ENCODE measurements at regions not wholly inside any gene's neighbourhood (a gene's known extent, or its start where the extent isn't known, plus 50 kb on each side); places are given as distances from the start of the nearest gene placed in this dataset.
A peak's percentile ranks its signal among the peaks of the same experiment; 100 is the strongest.

- no peak overlapping the region for H2AFZ ChIP-seq (ENCODE audit: low read length, unreplicated experiment)
- H3K27me3 ChIP-seq (ENCODE audit: insufficient read depth, low read length) = no peaks in the 10 kb centered on the region
- H3K36me3 ChIP-seq (ENCODE audit: insufficient read depth, low read length) = no peaks in the 10 kb centered on the region
- peaks cover 19% of the 10 kb centered on the region for H3K4me1 ChIP-seq (ENCODE audit: control insufficient read depth, insufficient read depth, low read length, unreplicated experiment)
- H3K79me2 ChIP-seq (ENCODE audit: control insufficient read depth, insufficient read depth, low read length, unreplicated experiment) = no peaks in the 10 kb centered on the region
- H3K4me3 ChIP-seq (ENCODE audit: low read depth, low read length) = no peak overlapping the region
- H3K27ac ChIP-seq (ENCODE audit: low read depth, low read length) = peak overlapping the region; percentile 24; the same call in 1 of the 2 replicates
Measured at GRCh38 chr13:80664950-80665349, 324.0 kb upstream of the SPRY2 start.

DNA sequence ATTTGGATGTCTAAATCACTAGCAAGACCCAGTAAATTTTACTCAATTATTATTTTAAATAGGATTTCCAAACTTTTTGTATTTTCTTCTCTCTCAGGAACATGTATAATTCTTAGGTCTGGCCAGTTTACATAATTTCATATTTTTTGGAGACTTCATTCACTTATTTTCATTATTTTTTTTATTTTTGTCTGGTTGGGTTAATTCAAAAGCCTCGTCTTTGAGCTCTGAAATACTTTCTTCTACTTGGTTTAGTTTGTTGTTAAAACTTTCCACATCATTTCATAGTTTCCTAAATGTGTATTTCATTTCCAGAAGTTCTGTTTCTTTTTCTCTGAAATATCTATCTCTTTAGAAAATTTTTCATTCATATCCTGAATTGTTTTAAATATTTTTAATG, 322.9 kb upstream of the SPRY2 start:
- Histone ChIP-seq H3K27ac (ENCODE audit: low read depth, low read length) (no peak overlapping the region), H3K4me1 (ENCODE audit: control insufficient read depth, insufficient read depth, low read length, unreplicated experiment) (peaks cover 19% of the 10 kb centered on the region), H3K79me2 (ENCODE audit: control insufficient read depth, insufficient read depth, low read length, unreplicated experiment) (no peaks in the 10 kb centered on the region), H2AFZ (ENCODE audit: low read length, unreplicated experiment) (no peak overlapping the region), H3K36me3 (ENCODE audit: insufficient read depth, low read length) (no peaks in the 10 kb centered on the region), H3K27me3 (ENCODE audit: insufficient read depth, low read length) (no peaks in the 10 kb centered on the region), H3K4me3 (ENCODE audit: low read depth, low read length) (no peak overlapping the region)

DNA sequence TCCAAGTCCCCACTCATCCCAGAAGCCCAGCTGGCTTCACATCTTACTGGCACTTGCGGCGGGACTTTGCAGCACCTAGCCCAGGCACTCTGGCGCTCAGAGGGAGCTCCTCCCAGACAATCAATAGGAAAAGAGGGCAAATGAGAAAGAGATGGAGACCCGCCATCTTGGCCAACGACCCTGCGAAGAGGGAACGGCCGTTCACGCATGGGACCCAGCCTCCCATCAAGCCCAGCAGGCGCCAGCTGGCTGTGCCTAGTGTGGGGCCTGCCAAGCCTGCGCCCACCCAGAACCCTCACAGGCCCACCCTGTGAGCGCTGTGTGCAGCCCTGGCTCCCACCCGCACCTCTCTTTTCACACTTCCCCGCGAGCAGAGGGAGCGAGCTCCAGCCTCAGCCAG, 317.8 kb upstream of the SPRY2 start:
- H3K27ac ChIP-seq (ENCODE audit: low read depth, low read length) = no peak overlapping the region
- H3K79me2 ChIP-seq (ENCODE audit: control insufficient read depth, insufficient read depth, low read length, unreplicated experiment) = no peaks in the 10 kb centered on the region
- no peaks in the 10 kb centered on the region for H3K27me3 ChIP-seq (ENCODE audit: insufficient read depth, low read length)
- no peak overlapping the region for H3K4me3 ChIP-seq (ENCODE audit: low read depth, low read length)
- no peak overlapping the region for H2AFZ ChIP-seq (ENCODE audit: low read length, unreplicated experiment)
- H3K4me1 ChIP-seq (ENCODE audit: control insufficient read depth, insufficient read depth, low read length, unreplicated experiment) = no peaks in the 10 kb centered on the region
- H3K36me3 ChIP-seq (ENCODE audit: insufficient read depth, low read length) = no peaks in the 10 kb centered on the region

DNA sequence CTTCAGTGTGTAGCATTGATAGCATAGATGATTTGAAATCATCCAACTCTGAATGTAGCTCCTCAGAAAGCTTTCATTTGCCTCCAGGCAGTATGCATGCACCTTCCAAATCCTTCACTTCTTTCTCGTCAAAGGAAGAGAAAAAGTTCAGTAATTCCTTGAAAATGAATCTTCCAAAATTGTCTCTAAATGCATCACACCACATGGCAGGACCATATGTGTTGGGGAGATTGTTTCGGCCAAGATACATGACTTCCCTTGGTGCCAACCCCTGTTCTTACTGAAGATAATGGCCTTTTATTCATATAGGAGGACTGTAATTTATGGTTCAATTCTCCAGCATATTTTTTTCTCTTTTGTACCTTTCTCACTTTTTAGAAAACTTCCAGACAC, 315.6 kb upstream of the SPRY2 start:
- no peaks in the 10 kb centered on the region for H3K36me3 ChIP-seq (ENCODE audit: insufficient read depth, low read length)

DNA sequence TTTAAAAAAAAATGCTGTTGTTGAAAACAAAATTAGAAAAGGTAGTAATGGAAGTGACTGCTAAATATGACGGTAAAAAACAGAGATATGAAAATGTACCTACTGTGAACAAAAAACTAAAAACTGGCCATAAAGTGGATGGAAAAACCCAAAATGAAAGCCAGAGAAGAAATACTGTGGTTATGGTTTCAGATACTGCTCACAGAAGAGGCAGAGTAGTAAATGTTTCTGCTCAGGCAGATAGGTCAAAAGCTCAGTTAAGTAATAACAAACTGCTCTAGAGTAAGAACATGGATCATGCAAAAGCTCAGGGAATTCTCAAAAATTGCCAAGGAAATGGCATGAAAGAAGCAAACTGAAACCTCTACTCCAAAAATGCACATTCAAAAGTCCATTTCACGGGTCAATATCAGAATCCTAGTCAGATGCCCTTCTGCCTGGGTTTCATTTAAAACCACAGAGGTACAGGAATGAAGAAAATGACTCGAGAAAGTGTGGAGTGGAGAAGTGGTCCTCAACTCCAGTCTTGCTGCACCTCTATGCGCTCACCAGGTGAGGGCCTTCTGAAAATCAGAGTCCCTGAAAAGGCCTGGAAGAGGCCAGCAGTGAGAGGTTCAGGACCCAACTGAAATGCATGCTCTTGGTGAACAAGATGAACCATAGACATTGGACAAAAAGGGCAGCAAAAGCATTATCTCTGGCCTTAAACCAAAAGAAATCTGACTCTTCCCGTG, 315.0 kb upstream of the SPRY2 start:
- H3K4me3 ChIP-seq (ENCODE audit: low read depth, low read length) = no peak overlapping the region
- no peaks in the 10 kb centered on the region for H3K27me3 ChIP-seq (ENCODE audit: insufficient read depth, low read length)
- H3K4me1 ChIP-seq (ENCODE audit: control insufficient read depth, insufficient read depth, low read length, unreplicated experiment) = no peaks in the 10 kb centered on the region
- H3K79me2 ChIP-seq (ENCODE audit: control insufficient read depth, insufficient read depth, low read length, unreplicated experiment) = no peaks in the 10 kb centered on the region
- H2AFZ ChIP-seq (ENCODE audit: low read length, unreplicated experiment) = no peak overlapping the region
- H3K27ac ChIP-seq (ENCODE audit: low read depth, low read length) = no peak overlapping the region
- H3K36me3 ChIP-seq (ENCODE audit: insufficient read depth, low read length) = no peaks in the 10 kb centered on the region

More for the DNA sequence above, 315.6 kb upstream of the SPRY2 start:
- H3K27me3 ChIP-seq (ENCODE audit: insufficient read depth, low read length) = no peaks in the 10 kb centered on the region
- no peaks in the 10 kb centered on the region for H3K4me1 ChIP-seq (ENCODE audit: control insufficient read depth, insufficient read depth, low read length, unreplicated experiment)
- H3K79me2 ChIP-seq (ENCODE audit: control insufficient read depth, insufficient read depth, low read length, unreplicated experiment) = no peaks in the 10 kb centered on the region
- H3K4me3 ChIP-seq (ENCODE audit: low read depth, low read length) = no peak overlapping the region
- H3K27ac ChIP-seq (ENCODE audit: low read depth, low read length) = no peak overlapping the region
- no peak overlapping the region for H2AFZ ChIP-seq (ENCODE audit: low read length, unreplicated experiment)

DNA sequence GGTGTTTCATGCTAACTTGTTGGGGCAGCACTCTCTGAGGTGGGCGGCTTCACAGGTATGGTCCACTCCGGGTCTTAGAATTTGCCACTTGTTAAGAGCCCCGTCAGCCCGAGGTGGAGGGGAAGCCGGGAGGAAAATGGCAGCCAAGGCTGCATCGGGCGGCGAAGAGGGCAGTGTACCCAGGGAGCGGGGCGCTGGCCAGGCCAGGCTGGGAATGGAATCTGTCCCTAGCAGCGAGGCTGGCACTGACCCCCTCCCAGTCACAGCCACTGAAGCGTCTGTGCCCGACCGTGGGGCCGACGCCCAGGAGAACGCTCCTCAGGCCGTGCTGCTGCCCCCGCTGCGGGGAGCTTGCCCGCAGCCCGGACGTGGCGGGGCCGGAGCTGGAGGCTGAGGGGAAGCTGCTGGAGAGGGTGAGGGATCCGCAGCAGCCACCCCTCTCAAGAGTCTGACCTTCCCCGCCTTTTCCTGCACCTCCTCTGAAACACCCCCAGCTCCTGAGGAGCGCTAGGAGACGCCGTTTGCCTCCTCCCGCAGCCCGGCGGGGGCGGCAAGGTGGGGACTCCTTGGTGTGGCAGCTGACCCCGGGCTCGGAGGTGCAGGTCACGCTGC, 313.8 kb upstream of the SPRY2 start:
- Histone ChIP-seq H3K36me3 (ENCODE audit: insufficient read depth, low read length) (no peaks in the 10 kb centered on the region), H3K4me1 (ENCODE audit: control insufficient read depth, insufficient read depth, low read length, unreplicated experiment) (no peaks in the 10 kb centered on the region), H3K27me3 (ENCODE audit: insufficient read depth, low read length) (no peaks in the 10 kb centered on the region)

GRCh38 chr13:80649274-80649673, 308.3 kb upstream of the SPRY2 start:
- no peaks in the 10 kb centered on the region for H3K79me2 ChIP-seq (ENCODE audit: control insufficient read depth, insufficient read depth, low read length, unreplicated experiment)
- no peak overlapping the region for H3K27ac ChIP-seq (ENCODE audit: low read depth, low read length)
- H3K4me3 ChIP-seq (ENCODE audit: low read depth, low read length) = no peak overlapping the region
- no peaks in the 10 kb centered on the region for H3K36me3 ChIP-seq (ENCODE audit: insufficient read depth, low read length)
- no peaks in the 10 kb centered on the region for H3K4me1 ChIP-seq (ENCODE audit: control insufficient read depth, insufficient read depth, low read length, unreplicated experiment)
- no peak overlapping the region for H2AFZ ChIP-seq (ENCODE audit: low read length, unreplicated experiment)
- no peaks in the 10 kb centered on the region for H3K27me3 ChIP-seq (ENCODE audit: insufficient read depth, low read length)

More for the DNA sequence above, 313.8 kb upstream of the SPRY2 start:
- Histone ChIP-seq H2AFZ (ENCODE audit: low read length, unreplicated experiment) (no peak overlapping the region), H3K79me2 (ENCODE audit: control insufficient read depth, insufficient read depth, low read length, unreplicated experiment) (no peaks in the 10 kb centered on the region), H3K4me3 (ENCODE audit: low read depth, low read length) (no peak overlapping the region), H3K27ac (ENCODE audit: low read depth, low read length) (no peak overlapping the region)

- Histone ChIP-seq H3K4me3 (ENCODE audit: low read depth, low read length) (no peak overlapping the region), H3K79me2 (ENCODE audit: control insufficient read depth, insufficient read depth, low read length, unreplicated experiment) (no peaks in the 10 kb centered on the region), H2AFZ (ENCODE audit: low read length, unreplicated experiment) (no peak overlapping the region), H3K27me3 (ENCODE audit: insufficient read depth, low read length) (no peaks in the 10 kb centered on the region), H3K27ac (ENCODE audit: low read depth, low read length) (no peak overlapping the region), H3K36me3 (ENCODE audit: insufficient read depth, low read length) (no peaks in the 10 kb centered on the region), H3K4me1 (ENCODE audit: control insufficient read depth, insufficient read depth, low read length, unreplicated experiment) (no peaks in the 10 kb centered on the region)
Measured at GRCh38 chr13:80642641-80643040, 301.7 kb upstream of the SPRY2 start.

DNA sequence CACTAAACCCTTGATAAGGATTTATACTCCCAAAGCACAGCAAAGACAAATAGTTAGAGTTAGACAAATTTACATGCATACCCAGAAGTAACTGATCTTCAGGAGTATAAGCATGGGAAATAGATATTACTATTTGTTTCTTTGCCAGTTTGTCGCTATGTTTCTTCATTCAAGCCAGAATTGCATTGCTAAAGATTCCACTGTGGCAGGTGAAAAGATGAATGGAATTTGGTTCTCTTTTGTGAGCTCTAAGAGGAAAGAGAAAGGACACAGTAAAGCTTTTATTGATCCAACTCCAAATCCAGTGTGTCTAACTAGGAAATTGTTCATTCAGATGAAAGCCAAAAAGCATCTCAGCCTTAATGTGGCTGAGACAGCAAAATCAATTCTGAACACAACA, 292.3 kb upstream of the SPRY2 start:
- Histone ChIP-seq H3K79me2 (ENCODE audit: control insufficient read depth, insufficient read depth, low read length, unreplicated experiment) (no peaks in the 10 kb centered on the region), H3K4me1 (ENCODE audit: control insufficient read depth, insufficient read depth, low read length, unreplicated experiment) (peaks cover 10% of the 10 kb centered on the region), H3K27ac (ENCODE audit: low read depth, low read length) (no peak overlapping the region), H2AFZ (ENCODE audit: low read length, unreplicated experiment) (no peak overlapping the region), H3K36me3 (ENCODE audit: insufficient read depth, low read length) (no peaks in the 10 kb centered on the region), H3K4me3 (ENCODE audit: low read depth, low read length) (no peak overlapping the region), H3K27me3 (ENCODE audit: insufficient read depth, low read length) (no peaks in the 10 kb centered on the region)

GRCh38 chr13:80630685-80631121, 289.8 kb upstream of the SPRY2 start:
- Histone ChIP-seq H3K36me3 (ENCODE audit: insufficient read depth, low read length) (no peaks in the 10 kb centered on the region), H2AFZ (ENCODE audit: low read length, unreplicated experiment) (no peak overlapping the region), H3K4me3 (ENCODE audit: low read depth, low read length) (no peak overlapping the region), H3K4me1 (ENCODE audit: control insufficient read depth, insufficient read depth, low read length, unreplicated experiment) (peaks cover 10% of the 10 kb centered on the region), H3K27ac (ENCODE audit: low read depth, low read length) (peak overlapping the region; percentile 24), H3K27me3 (ENCODE audit: insufficient read depth, low read length) (no peaks in the 10 kb centered on the region), H3K79me2 (ENCODE audit: control insufficient read depth, insufficient read depth, low read length, unreplicated experiment) (no peaks in the 10 kb centered on the region)

GRCh38 chr13:80618781-80619180, 277.9 kb upstream of the SPRY2 start:
- no peaks in the 10 kb centered on the region for H3K79me2 ChIP-seq (ENCODE audit: control insufficient read depth, insufficient read depth, low read length, unreplicated experiment)
- H3K4me1 ChIP-seq (ENCODE audit: control insufficient read depth, insufficient read depth, low read length, unreplicated experiment) = no peaks in the 10 kb centered on the region
- no peak overlapping the region for H2AFZ ChIP-seq (ENCODE audit: low read length, unreplicated experiment)

More at GRCh38 chr13:80618781-80619180, 277.9 kb upstream of the SPRY2 start:
- Histone ChIP-seq H3K27ac (ENCODE audit: low read depth, low read length) (no peak overlapping the region), H3K27me3 (ENCODE audit: insufficient read depth, low read length) (no peaks in the 10 kb centered on the region), H3K4me3 (ENCODE audit: low read depth, low read length) (no peak overlapping the region), H3K36me3 (ENCODE audit: insufficient read depth, low read length) (no peaks in the 10 kb centered on the region)

Measured in ACC112 (cell line).